HCT116 (cell line): ENCODE measurements at regions not wholly inside any gene's neighbourhood (a gene's known extent, or its start where the extent isn't known, plus 50 kb on each side); places are given as distances from the start of the nearest gene placed in this dataset.

Experiments used
- ATAC-seq: fragments of 200-7000 bp; cut with Tn5 transposase; 2 replicates; pipeline ENCODE4 v1.9.1; 2020; ENCODE audit warnings: mild to moderate bottlenecking, moderate library complexity
- BruUV-seq: library from RNA; stranded (reverse); fragments of 400-500 nt; replicated peaks from 2 replicates; lab custom pipeline; 2021; lab: Mats Ljungman, UMichigan
- CTCF ChIA-PET: fragments of 300-600 bp; sonication (Branson Sonifier 250); formaldehyde crosslinking; loops from one replicate; lab custom pipeline; 2021; ENCODE audit warnings: antibody characterized with exemption; lab: Charles Lee
- POLR2A ChIA-PET: fragments of 300-600, 350-600 bp; sonication (Branson Sonifier 250); formaldehyde crosslinking; loops from one replicate; lab custom pipeline; 2021; ENCODE audit warnings: antibody characterized with exemption; lab: Charles Lee
- RAD21 ChIA-PET, 2 experiments: fragments of 300-600 bp; sonication (Branson Sonifier 250); formaldehyde crosslinking; loops; one replicate each; lab custom pipeline; 2023; ENCODE audit warnings: low total read pairs in 2 of 2; ENCODE audit not compliant: uncharacterized antibody in 2 of 2, unreplicated experiment in 2 of 2, low non-redundant PET in 1 of 2; lab: Charles Lee
- DNase-seq: peaks from one replicate; pipeline ENCODE4 v3.0.0-alpha.2; 2010; ENCODE audit warnings: low read depth, low spot score
- H2AFZ ChIP-seq: fragments of 200-600 bp; shearing (Covaris generic), sonication (generic); 2 replicates; pipeline ENCODE4 v1.6.1; 2017; ENCODE audit warnings: low read depth, mixed run types, mixed read lengths, antibody characterized with exemption, low read length; ENCODE audit not compliant: poor library complexity, severe bottlenecking
- H3K27ac ChIP-seq: 2 replicates; pipeline ENCODE4 v1.5.1; 2012; ENCODE audit warnings: low read depth, low read length
- H3K27me3 ChIP-seq: fragments of 200-600 bp; sonication (generic); 2 replicates; pipeline ENCODE4 v1.6.1; 2016; ENCODE audit warnings: mixed run types, low read length, mixed read lengths; ENCODE audit not compliant: insufficient read depth
- H3K36me3 ChIP-seq, 2 experiments: fragments of 200-500 bp in 1 of 2; fragments of 200-600 bp in 1 of 2; sonication (Bioruptor generic) in 1 of 2; sonication (generic) in 1 of 2; 2 replicates each; pipeline versions ENCODE4 v1.5.1 to v1.6.1; 2014 to 2016; ENCODE audit warnings: low read length in 2 of 2, inconsistent platforms in 1 of 2, mixed read lengths in 1 of 2, mixed run types in 1 of 2; ENCODE audit not compliant: insufficient read depth in 2 of 2, control insufficient read depth in 1 of 2
- H3K4me1 ChIP-seq, 2 experiments: fragments of 200-600 bp in 1 of 2; sonication (generic) in 1 of 2; 2 replicates each; pipeline versions ENCODE4 v1.5.1 to v1.6.1; 2012 to 2017; ENCODE audit warnings: low read length in 2 of 2, inconsistent platforms in 1 of 2, mild to moderate bottlenecking in 1 of 2, mixed read lengths in 1 of 2, mixed run types in 1 of 2, moderate library complexity in 1 of 2; ENCODE audit not compliant: insufficient read depth in 2 of 2, control insufficient read depth in 1 of 2
- H3K4me2 ChIP-seq: fragments of 200-600 bp; sonication (generic); 2 replicates; pipeline ENCODE4 v1.6.1; 2017; ENCODE audit warnings: mixed run types, low read length, mixed read lengths
- H3K4me3 ChIP-seq, 2 experiments: fragments of 200-600 bp in 1 of 2; sonication (generic) in 1 of 2; replicated peaks in 1 of 2; 2 replicates each; pipeline ENCODE4 v1.5.1; 2011 to 2016; ENCODE audit warnings: low read length in 2 of 2, control low read depth in 1 of 2, low read depth in 1 of 2, mild to moderate bottlenecking in 1 of 2, mixed read lengths in 1 of 2, mixed run types in 1 of 2
- H3K79me2 ChIP-seq: fragments of 200-600 bp; sonication (generic); 2 replicates; pipeline ENCODE4 v1.6.1; 2017; ENCODE audit warnings: mild to moderate bottlenecking, mixed run types, low read length, moderate library complexity, mixed read lengths; ENCODE audit not compliant: insufficient read depth
- H3K9ac ChIP-seq: fragments of 200-600 bp; sonication (generic); 2 replicates; pipeline ENCODE4 v1.6.1; 2016; ENCODE audit warnings: low read length, mixed read lengths
- H3K9me2 ChIP-seq: fragments of 200-600 bp; sonication (generic), shearing (Covaris generic); 2 replicates; pipeline ENCODE4 v1.6.1; 2017; ENCODE audit warnings: mixed run types, mild to moderate bottlenecking, moderate library complexity; ENCODE audit not compliant: insufficient read depth
- H3K9me3 ChIP-seq, 2 experiments: fragments of 200-500 bp in 1 of 2; fragments of 200-600 bp in 1 of 2; sonication (Bioruptor generic) in 1 of 2; sonication (generic) in 1 of 2; 2 replicates each; pipeline ENCODE4 v1.6.1; 2014 to 2017; ENCODE audit warnings: low read length in 2 of 2, mixed read lengths in 2 of 2, inconsistent platforms in 1 of 2, low read depth in 1 of 2, mild to moderate bottlenecking in 1 of 2, mixed run types in 1 of 2, moderate library complexity in 1 of 2; ENCODE audit not compliant: control insufficient read depth in 1 of 2, insufficient read depth in 1 of 2
- H4K20me1 ChIP-seq: fragments of 200-600 bp; sonication (generic), shearing (Covaris generic); 2 replicates; pipeline ENCODE4 v1.6.1; 2017; ENCODE audit warnings: mixed run types, mild to moderate bottlenecking, moderate library complexity; ENCODE audit not compliant: insufficient read depth
- EGR1 ChIP-seq: IDR thresholded peaks from 2 replicates; pipeline ENCODE4 v1.6.1; 2012; ENCODE audit warnings: low read depth
- ELF1 ChIP-seq: IDR thresholded peaks from 2 replicates; pipeline ENCODE4 v1.6.1; 2012; ENCODE audit warnings: low read depth, borderline replicate concordance
- EZH2 ChIP-seq: fragments of 200-600 bp; sonication (generic); IDR thresholded peaks from 2 replicates; pipeline ENCODE4 v1.6.1; 2017; ENCODE audit warnings: antibody characterized with exemption, mixed run types
- EZH2phosphoT487 ChIP-seq: fragments of 200-600 bp; IDR thresholded peaks from 2 replicates; pipeline ENCODE4 v1.6.1; 2018; ENCODE audit warnings: antibody characterized with exemption, borderline replicate concordance
- FOSL1 ChIP-seq: IDR thresholded peaks from 2 replicates; pipeline ENCODE4 v1.6.1; 2012; ENCODE audit warnings: low read depth
- JUND ChIP-seq: IDR thresholded peaks from 2 replicates; pipeline ENCODE4 v1.6.1; 2012
- MAX ChIP-seq: IDR thresholded peaks from 2 replicates; pipeline ENCODE4 v1.6.1; 2012
- POLR2AphosphoS5 ChIP-seq: IDR thresholded peaks from 2 replicates; pipeline ENCODE4 v1.6.1; 2011; ENCODE audit warnings: mild to moderate bottlenecking, low read depth, low read length, moderate library complexity
- RAD21 ChIP-seq: IDR thresholded peaks from 2 replicates; pipeline ENCODE4 v1.6.1; 2012; ENCODE audit warnings: low read depth, mild to moderate bottlenecking
- REST ChIP-seq: IDR thresholded peaks from 2 replicates; pipeline ENCODE4 v1.6.1; 2012; ENCODE audit warnings: low read depth
- SIN3A ChIP-seq: IDR thresholded peaks from 2 replicates; pipeline ENCODE4 v1.6.1; 2012; ENCODE audit warnings: low read depth
- SP1 ChIP-seq: IDR thresholded peaks from 2 replicates; pipeline ENCODE4 v1.6.1; 2012; ENCODE audit warnings: low read depth
- SRF ChIP-seq: IDR thresholded peaks from 2 replicates; pipeline ENCODE4 v1.6.1; 2012; ENCODE audit warnings: low read depth
- YY1 ChIP-seq: IDR thresholded peaks from 2 replicates; pipeline ENCODE4 v1.6.1; 2011; ENCODE audit warnings: low read length, low read depth, moderate library complexity, mild to moderate bottlenecking; ENCODE audit not compliant: insufficient replicate concordance; ENCODE audit errors: extremely low read depth
- ZNF274 ChIP-seq: fragments of 200-500 bp; sonication (Bioruptor generic); IDR thresholded peaks from 2 replicates; pipeline ENCODE4 v1.6.1; 2014; ENCODE audit warnings: mild to moderate bottlenecking, low read depth, low read length, inconsistent platforms
- intact Hi-C: fragments of 100-400 bp; cut with micrococcal nuclease; formaldehyde crosslinking; loops from 2 replicates; pipeline ENCODE4 v1.10.0; 2022
- TF ChIP-seq, protein P1 (sequence below): IDR thresholded peaks from 2 replicates; pipeline ENCODE4 v1.6.1; 2011; ENCODE audit warnings: mild to moderate bottlenecking, low read length, moderate library complexity; ENCODE audit not compliant: insufficient replicate concordance; ENCODE audit errors: extremely low read depth
- TF ChIP-seq, protein P2 (sequence below): IDR thresholded peaks from 2 replicates; pipeline ENCODE4 v1.6.1; 2012

DNA sequence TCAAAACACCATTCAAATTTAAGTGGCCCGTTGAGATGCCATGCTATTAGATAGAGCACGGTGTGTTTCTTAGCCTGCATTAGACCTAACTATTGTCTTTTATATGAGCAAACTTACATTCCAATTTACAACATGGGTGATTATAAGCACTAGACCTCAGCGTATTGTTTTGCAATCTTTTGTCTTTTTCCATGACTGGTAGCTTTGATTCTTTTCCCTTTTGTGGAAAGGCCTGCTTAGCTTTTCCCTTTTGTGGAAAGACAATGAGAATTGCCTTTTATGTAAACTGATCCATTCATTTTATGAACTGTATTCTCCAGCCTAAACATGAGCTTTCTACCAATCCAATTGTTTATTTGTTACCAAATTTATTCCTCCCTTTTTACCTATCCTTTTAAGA, 823.1 kb downstream of the CCSER2 start:
- ChIA-PET POLR2A (no interaction called here), RAD21 (no interaction called here), CTCF (no interaction called here)
- Histone ChIP-seq H3K9me3 (no peaks in the 10 kb centered on the region), H3K27me3 (peaks cover 28% of the 10 kb centered on the region), H3K9ac (no peak overlapping the region), H3K9me2 (no peaks in the 10 kb centered on the region), H3K27ac (no peak overlapping the region), H2AFZ (no peak overlapping the region), H3K36me3 (no peaks in the 10 kb centered on the region), H3K4me2 (no peak overlapping the region), H3K79me2 (no peaks in the 10 kb centered on the region), H3K4me1 (no peaks in the 10 kb centered on the region), H3K4me3 (no peak overlapping the region), H4K20me1 (no peaks in the 10 kb centered on the region)
- no peak for DNase-seq
- ATAC-seq: no peak
- TF ChIP-seq SP1 (no peak), ELF1 (no peak), SRF (no peak)
- intact Hi-C loops: no loop called here
- BruUV-seq: no TSS peak

- Histone ChIP-seq H3K36me3 (no peaks in the 10 kb centered on the region), H3K79me2 (no peaks in the 10 kb centered on the region), H4K20me1 (no peaks in the 10 kb centered on the region), H3K9me3 (no peaks in the 10 kb centered on the region), H3K9ac (no peak overlapping the region), H3K27me3 (peaks cover 29% of the 10 kb centered on the region), H2AFZ (no peak overlapping the region), H3K27ac (no peak overlapping the region), H3K9me2 (no peaks in the 10 kb centered on the region), H3K4me2 (no peak overlapping the region), H3K4me3 (no peak overlapping the region), H3K4me1 (no peaks in the 10 kb centered on the region)
- ATAC-seq (no peak), DNase-seq (no peak)
- POLR2A ChIA-PET: no interaction called here
- intact Hi-C loops: no loop called here
- no TSS peak for BruUV-seq
- CTCF ChIA-PET: no interaction called here
- RAD21 ChIA-PET: no interaction called here
- TF ChIP-seq JUND (no peak), FOSL1 (no peak), REST (no peak), SP1 (no peak), ZNF274 (no peak), ELF1 (no peak), EZH2 (no peak), YY1 (no peak), RAD21 (no peak), EGR1 (no peak), SIN3A (no peak), EZH2phosphoT487 (no peak), SRF (no peak), MAX (no peak), POLR2AphosphoS5 (no peak)
- TF ChIP-seq, protein P1, sequence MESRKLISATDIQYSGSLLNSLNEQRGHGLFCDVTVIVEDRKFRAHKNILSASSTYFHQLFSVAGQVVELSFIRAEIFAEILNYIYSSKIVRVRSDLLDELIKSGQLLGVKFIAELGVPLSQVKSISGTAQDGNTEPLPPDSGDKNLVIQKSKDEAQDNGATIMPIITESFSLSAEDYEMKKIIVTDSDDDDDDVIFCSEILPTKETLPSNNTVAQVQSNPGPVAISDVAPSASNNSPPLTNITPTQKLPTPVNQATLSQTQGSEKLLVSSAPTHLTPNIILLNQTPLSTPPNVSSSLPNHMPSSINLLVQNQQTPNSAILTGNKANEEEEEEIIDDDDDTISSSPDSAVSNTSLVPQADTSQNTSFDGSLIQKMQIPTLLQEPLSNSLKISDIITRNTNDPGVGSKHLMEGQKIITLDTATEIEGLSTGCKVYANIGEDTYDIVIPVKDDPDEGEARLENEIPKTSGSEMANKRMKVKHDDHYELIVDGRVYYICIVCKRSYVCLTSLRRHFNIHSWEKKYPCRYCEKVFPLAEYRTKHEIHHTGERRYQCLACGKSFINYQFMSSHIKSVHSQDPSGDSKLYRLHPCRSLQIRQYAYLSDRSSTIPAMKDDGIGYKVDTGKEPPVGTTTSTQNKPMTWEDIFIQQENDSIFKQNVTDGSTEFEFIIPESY: no peak
- TF ChIP-seq, protein P2, sequence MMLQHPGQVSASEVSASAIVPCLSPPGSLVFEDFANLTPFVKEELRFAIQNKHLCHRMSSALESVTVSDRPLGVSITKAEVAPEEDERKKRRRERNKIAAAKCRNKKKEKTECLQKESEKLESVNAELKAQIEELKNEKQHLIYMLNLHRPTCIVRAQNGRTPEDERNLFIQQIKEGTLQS: no peak
Observed at GRCh38 chr10:85152496-85152895, 824.1 kb downstream of the CCSER2 start.
